ENCODE measurements at regions not wholly inside any gene's neighbourhood (a gene's known extent, or its start where the extent isn't known, plus 50 kb on each side); places are given as distances from the start of the nearest gene placed in this dataset.

- DNase-seq (ENCODE audit: low read depth, low spot score): no peak
- H3K4me3 ChIP-seq (ENCODE audit: low read depth, low read length): no peak overlapping the region
- TF ChIP-seq CTCF (IDR thresholded peaks at IDR 0.05; ENCODE audit: low read depth, low read length): no peak
Observed at GRCh38 chr11:24383137-24383536, 113.7 kb upstream of the LUZP2 start.

DNA sequence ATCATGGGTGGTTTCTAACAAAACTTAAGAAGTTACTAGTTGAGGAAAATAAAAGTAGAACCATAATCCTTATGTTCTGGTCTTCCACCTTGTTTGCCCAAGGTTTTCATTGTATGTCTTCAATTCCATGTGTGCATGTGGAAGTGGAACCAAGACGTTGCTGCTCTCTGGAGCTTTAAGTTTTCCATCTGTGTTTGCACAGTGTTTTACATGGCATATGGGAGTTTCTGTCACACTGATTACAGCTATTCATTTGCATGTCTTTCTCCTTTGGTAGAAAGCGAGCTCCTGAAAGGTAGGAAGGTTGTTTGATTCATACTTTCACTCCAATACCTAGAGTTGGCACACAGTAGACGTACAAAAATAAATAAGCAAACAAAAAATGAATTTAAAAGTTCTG, 112.6 kb upstream of the LUZP2 start:
- H3K4me3 ChIP-seq (ENCODE audit: low read depth, low read length): no peak overlapping the region
- in situ Hi-C loops (cut with HindIII; ENCODE audit: low sequenced_read_pairs): no loop called here
- no peak for DNase-seq (ENCODE audit: low read depth, low spot score)
- no peak for TF ChIP-seq CTCF (IDR thresholded peaks at IDR 0.05; ENCODE audit: low read depth, low read length)

More at GRCh38 chr11:24383137-24383536, 113.7 kb upstream of the LUZP2 start:
- in situ Hi-C loops (cut with HindIII; ENCODE audit: low sequenced_read_pairs): no loop called here

- DNase-seq (ENCODE audit: low read depth, low spot score): peak; percentile 50
- peak; percentile 61 for TF ChIP-seq CTCF (IDR thresholded peaks at IDR 0.05; ENCODE audit: low read depth, low read length)
- in situ Hi-C loops (cut with HindIII; ENCODE audit: low sequenced_read_pairs): no loop called here
Observed at GRCh38 chr11:24386546-24387397, 110.1 kb upstream of the LUZP2 start.

GRCh38 chr11:24389575-24389974, 107.3 kb upstream of the LUZP2 start:
- H3K4me3 ChIP-seq (ENCODE audit: low read depth, low read length): no peak overlapping the region
- TF ChIP-seq CTCF (IDR thresholded peaks at IDR 0.05; ENCODE audit: low read depth, low read length): no peak
- in situ Hi-C loops (cut with HindIII; ENCODE audit: low sequenced_read_pairs): no loop called here
- no peak for DNase-seq (ENCODE audit: low read depth, low spot score)

More at GRCh38 chr11:24386546-24387397, 110.1 kb upstream of the LUZP2 start:
- H3K4me3 ChIP-seq (ENCODE audit: low read depth, low read length): no peak overlapping the region

DNA sequence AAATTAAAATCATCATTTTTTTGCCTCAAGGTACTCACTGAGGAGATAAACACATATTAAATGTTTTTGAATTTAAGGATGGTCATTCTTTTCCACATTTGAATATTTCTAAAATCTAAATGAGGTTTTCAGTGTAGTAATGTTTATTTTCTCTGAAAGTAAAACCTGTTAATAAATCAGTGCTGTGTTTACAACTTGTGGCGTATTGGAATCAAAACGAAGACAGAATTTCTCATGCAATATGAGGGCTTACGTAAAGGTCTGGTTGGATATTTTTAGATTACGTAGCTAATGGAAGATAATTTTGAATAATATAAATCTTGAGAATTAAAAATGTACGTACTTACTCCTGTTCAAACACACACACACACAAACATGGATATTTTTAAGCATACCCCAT, 106.8 kb upstream of the LUZP2 start:
- in situ Hi-C loops (cut with HindIII; ENCODE audit: low sequenced_read_pairs): no loop called here
- no peak for DNase-seq (ENCODE audit: low read depth, low spot score)
- no peak overlapping the region for H3K4me3 ChIP-seq (ENCODE audit: low read depth, low read length)
- TF ChIP-seq CTCF (IDR thresholded peaks at IDR 0.05; ENCODE audit: low read depth, low read length): no peak

GRCh38 chr11:24390762-24391161, 106.1 kb upstream of the LUZP2 start:
- no peak for DNase-seq (ENCODE audit: low read depth, low spot score)
- TF ChIP-seq CTCF (IDR thresholded peaks at IDR 0.05; ENCODE audit: low read depth, low read length): no peak
- no peak overlapping the region for H3K4me3 ChIP-seq (ENCODE audit: low read depth, low read length)
- in situ Hi-C loops (cut with HindIII; ENCODE audit: low sequenced_read_pairs): no loop called here
